Lower leg skin (tissue), 4 donors: ENCODE measurements at regions not wholly inside any gene's neighbourhood (a gene's known extent, or its start where the extent isn't known, plus 50 kb on each side); places are given as distances from the start of the nearest gene placed in this dataset.
"Not testable (repeated sequence)": the region's sequence is repeated elsewhere in the genome, so short reads cannot be mapped to it uniquely, and the experiment has no call there.

Experiments
- DNase-seq, 2 donors: peaks; one replicate each; pipeline ENCODE4 v3.0.0-alpha.2; 2019; ENCODE audit warnings: low spot score in 2 of 2
- H3K4me3 ChIP-seq: fragments of 200-600 bp; sonication (generic); 2 replicates; pipeline ENCODE4 v1.5.1; 2017; ENCODE audit warnings: mild to moderate bottlenecking, low read depth; ENCODE audit not compliant: poor library complexity, severe bottlenecking
- POLR2A ChIP-seq, 2 donors: fragments of 450-650 bp; IDR thresholded peaks; one replicate each; pipeline ENCODE4 v1.6.1; 2016 to 2017; ENCODE audit warnings: antibody characterized with exemption in 2 of 2, mild to moderate bottlenecking in 1 of 2, moderate library complexity in 1 of 2
- WGBS, 2 donors: methylation state at CpG; one replicate each; pipeline ENCODE4 v1.1.5; 2018; 5-methylcytosine and 5-hydroxymethylcytosine counted together
- intact Hi-C: fragments of 100-400 bp; cut with DNase I; formaldehyde crosslinking; loops from one replicate; pipeline ENCODE4 v1.15.0; 2023; ENCODE audit warnings: low total_unique reads
- TF ChIP-seq, protein P1 (sequence below), 3 donors: fragments of 450-650 bp; IDR thresholded peaks; one replicate each; pipeline ENCODE4 v1.5.1; 2016; ENCODE audit warnings: antibody characterized with exemption in 3 of 3, mild to moderate bottlenecking in 3 of 3, moderate library complexity in 2 of 3

DNA sequence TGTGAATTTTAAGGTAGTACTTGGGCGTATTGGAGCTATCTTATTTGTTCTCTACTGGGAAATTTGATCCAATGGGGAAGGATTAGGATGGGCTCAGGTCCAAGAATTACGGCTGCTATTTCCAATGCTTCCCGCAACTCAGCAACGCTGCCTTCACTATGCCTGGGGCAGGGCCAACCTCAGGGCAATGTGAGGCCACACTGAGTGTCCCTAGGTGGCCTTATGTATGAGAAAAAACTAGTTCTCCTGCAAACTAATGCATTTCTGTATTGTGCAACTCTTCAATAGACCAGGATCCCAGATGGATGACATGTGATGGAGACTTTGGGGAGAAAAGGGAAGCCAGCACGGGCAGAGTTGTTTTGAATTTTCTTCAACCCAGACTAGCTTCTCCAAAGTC lies 168.1 kb downstream of the DUSP10 start:
- intact Hi-C loops = no loop called here
- no peak for TF ChIP-seq POLR2A (IDR thresholded peaks at IDR 0.05)
- TF ChIP-seq, protein P1, sequence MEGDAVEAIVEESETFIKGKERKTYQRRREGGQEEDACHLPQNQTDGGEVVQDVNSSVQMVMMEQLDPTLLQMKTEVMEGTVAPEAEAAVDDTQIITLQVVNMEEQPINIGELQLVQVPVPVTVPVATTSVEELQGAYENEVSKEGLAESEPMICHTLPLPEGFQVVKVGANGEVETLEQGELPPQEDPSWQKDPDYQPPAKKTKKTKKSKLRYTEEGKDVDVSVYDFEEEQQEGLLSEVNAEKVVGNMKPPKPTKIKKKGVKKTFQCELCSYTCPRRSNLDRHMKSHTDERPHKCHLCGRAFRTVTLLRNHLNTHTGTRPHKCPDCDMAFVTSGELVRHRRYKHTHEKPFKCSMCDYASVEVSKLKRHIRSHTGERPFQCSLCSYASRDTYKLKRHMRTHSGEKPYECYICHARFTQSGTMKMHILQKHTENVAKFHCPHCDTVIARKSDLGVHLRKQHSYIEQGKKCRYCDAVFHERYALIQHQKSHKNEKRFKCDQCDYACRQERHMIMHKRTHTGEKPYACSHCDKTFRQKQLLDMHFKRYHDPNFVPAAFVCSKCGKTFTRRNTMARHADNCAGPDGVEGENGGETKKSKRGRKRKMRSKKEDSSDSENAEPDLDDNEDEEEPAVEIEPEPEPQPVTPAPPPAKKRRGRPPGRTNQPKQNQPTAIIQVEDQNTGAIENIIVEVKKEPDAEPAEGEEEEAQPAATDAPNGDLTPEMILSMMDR (IDR thresholded peaks at IDR 0.05) = no peak
- WGBS, 2 donors = 29 to 34% methylated on average over 5 of the region's 5 CpGs
- no peak for DNase-seq
- H3K4me3 ChIP-seq = no peak overlapping the region

DNA sequence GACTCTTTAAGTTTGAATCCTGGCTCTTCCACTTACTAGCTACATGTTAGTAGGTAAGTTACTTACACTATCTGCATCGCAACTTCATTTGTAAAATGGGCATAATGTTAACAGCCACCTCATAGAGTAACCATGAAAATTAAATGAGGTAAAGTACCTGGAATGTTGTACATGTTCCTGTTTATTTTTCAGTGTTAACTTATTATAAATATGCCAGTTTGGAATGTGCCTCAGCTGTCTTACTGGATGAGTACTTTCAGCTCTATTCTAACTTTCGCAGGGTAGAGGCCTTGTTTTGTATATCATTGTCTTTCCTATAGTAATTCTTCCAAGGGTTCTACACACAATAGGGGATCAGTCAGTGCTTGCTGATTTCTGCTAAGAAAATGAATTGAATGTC lies 167.4 kb downstream of the DUSP10 start:
- TF ChIP-seq POLR2A (IDR thresholded peaks at IDR 0.05) = no peak
- TF ChIP-seq, protein P1 (IDR thresholded peaks at IDR 0.05) = no peak
- WGBS, 2 donors = 95 to 100% methylated on average over 2 of the region's 2 CpGs
- intact Hi-C loops = no loop called here
- DNase-seq = no peak
- no peak overlapping the region for H3K4me3 ChIP-seq

- no peak overlapping the region for H3K4me3 ChIP-seq
- DNase-seq = no peak
- 65 to 67% methylated on average over 7 of the region's 7 CpGs for WGBS, 2 donors
- intact Hi-C loops = no loop called here
- TF ChIP-seq, protein P1 (IDR thresholded peaks at IDR 0.05) = no peak
- TF ChIP-seq POLR2A (IDR thresholded peaks at IDR 0.05) = no peak
Measured at GRCh38 chr1:221575605-221576004, 166.3 kb downstream of the DUSP10 start.

DNA sequence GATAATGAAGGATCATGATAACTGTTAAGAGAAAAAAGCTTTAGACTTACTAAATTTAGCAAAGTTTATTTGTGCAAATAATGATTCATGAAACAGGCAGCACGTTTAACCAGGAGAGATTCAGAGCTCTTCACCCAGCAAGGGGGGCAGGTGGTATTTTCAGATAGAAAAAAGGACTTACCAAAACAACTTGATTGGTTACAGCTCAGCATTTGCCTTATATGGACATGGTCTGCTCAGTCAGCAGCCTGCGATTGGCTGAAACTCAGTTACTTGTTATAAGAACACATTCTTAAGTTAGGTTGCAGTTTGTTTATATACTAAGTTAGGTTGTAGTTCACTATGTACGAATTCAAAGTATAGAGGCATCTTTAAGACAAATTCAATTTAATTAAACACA lies 165.6 kb downstream of the DUSP10 start:
- no peak for DNase-seq
- TF ChIP-seq POLR2A (IDR thresholded peaks at IDR 0.05) = no peak
- TF ChIP-seq, protein P1 (IDR thresholded peaks at IDR 0.05) = no peak
- intact Hi-C loops = no loop called here
- H3K4me3 ChIP-seq = no peak overlapping the region
- WGBS, 2 donors = 79 to 82% methylated on average over 3 of the region's 3 CpGs

DNA sequence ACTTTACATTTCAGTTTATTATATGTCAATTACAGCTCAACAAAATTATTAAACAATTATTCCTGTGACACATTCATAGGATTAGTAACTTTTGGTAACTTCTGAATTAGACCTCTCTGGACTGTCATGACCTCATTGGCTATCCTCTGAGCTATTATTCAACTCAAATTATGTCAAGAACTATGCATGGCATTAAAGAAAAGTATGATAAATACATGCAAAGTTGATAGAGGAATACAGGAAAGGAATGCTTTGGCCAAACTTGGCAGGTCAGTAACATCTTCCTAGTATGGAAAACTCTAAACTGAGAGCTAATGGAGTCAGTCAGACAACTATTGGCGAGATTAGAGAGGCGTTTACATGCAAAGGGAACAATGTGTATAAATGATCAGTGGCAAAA lies 158.4 kb downstream of the DUSP10 start:
- TF ChIP-seq, protein P1 (IDR thresholded peaks at IDR 0.05) = no peak
- TF ChIP-seq POLR2A (IDR thresholded peaks at IDR 0.05) = no peak
- intact Hi-C loops = no loop called here
- WGBS, 2 donors = 78 to 85% methylated on average over 2 of the region's 2 CpGs
- H3K4me3 ChIP-seq = no peak overlapping the region
- DNase-seq = no peak

- 91 to 92% methylated on average over 1 of the region's 1 CpG for WGBS, 2 donors
- intact Hi-C loops, H3K4me3 ChIP-seq, DNase-seq: not testable (repeated sequence)
Measured at GRCh38 chr1:221587013-221587412, 154.9 kb downstream of the DUSP10 start.

GRCh38 chr1:221591250-221591649 lies 150.6 kb downstream of the DUSP10 start:
- DNase-seq, H3K4me3 ChIP-seq, intact Hi-C loops: not testable (repeated sequence)
